NK-92 treated with Interleukin-12 subunit alpha and Interleukin-12 subunit beta, amount 100 ng/mL, for 24 hours (cell line): ENCODE measurements at regions not wholly inside any gene's neighbourhood (a gene's known extent, or its start where the extent isn't known, plus 50 kb on each side); places are given as distances from the start of the nearest gene placed in this dataset.
"Not testable (repeated sequence)": the region's sequence is repeated elsewhere in the genome, so short reads cannot be mapped to it uniquely, and the experiment has no call there.

Experiments used
- DNase-seq: peaks from one replicate; lab custom pipeline; 2025; lab: John Stamatoyannopoulos, UW

- not testable (repeated sequence) for DNase-seq
These were observed 109.7 kb upstream of the ZNG1E start for GRCh38 chr9:65566018-65566417.

- DNase-seq = not testable (repeated sequence)
These were observed 156.7 kb upstream of the ZNG1E start for GRCh38 chr9:65519018-65519417.

GRCh38 chr9:65514465-65514864, 161.3 kb upstream of the ZNG1E start:
- DNase-seq = not testable (repeated sequence)

GRCh38 chr9:65507897-65508296, 167.8 kb upstream of the ZNG1E start:
- DNase-seq = not testable (repeated sequence)

- DNase-seq = not testable (repeated sequence)
These were observed 171.0 kb upstream of the ZNG1E start for GRCh38 chr9:65504686-65505085.

GRCh38 chr9:65503696-65504095, 172.0 kb upstream of the ZNG1E start:
- not testable (repeated sequence) for DNase-seq

GRCh38 chr9:65482890-65483289, 192.8 kb upstream of the ZNG1E start:
- DNase-seq = not testable (repeated sequence)

GRCh38 chr9:65481291-65481690, 194.4 kb upstream of the ZNG1E start:
- not testable (repeated sequence) for DNase-seq

- not testable (repeated sequence) for DNase-seq
These were observed 189.9 kb upstream of the FOXD4L5 start for GRCh38 chr9:65474891-65475290.

- DNase-seq = peak; percentile 70
These were observed 188.2 kb upstream of the FOXD4L5 start for GRCh38 chr9:65473059-65473822.

- not testable (repeated sequence) for DNase-seq
These were observed 186.1 kb upstream of the FOXD4L5 start for GRCh38 chr9:65471106-65471505.

- DNase-seq = not testable (repeated sequence)
These were observed 182.1 kb upstream of the FOXD4L5 start for GRCh38 chr9:65466911-65467734.

GRCh38 chr9:65465246-65465895, 180.4 kb upstream of the FOXD4L5 start:
- not testable (repeated sequence) for DNase-seq

- not testable (repeated sequence) for DNase-seq
These were observed 177.5 kb upstream of the FOXD4L5 start for GRCh38 chr9:65462476-65462875.

GRCh38 chr9:65459756-65460320, 174.8 kb upstream of the FOXD4L5 start:
- DNase-seq = no peak

- DNase-seq = no peak
These were observed 174.0 kb upstream of the FOXD4L5 start for GRCh38 chr9:65458992-65459391.

GRCh38 chr9:65458465-65458864, 173.5 kb upstream of the FOXD4L5 start:
- DNase-seq = no peak

- not testable (repeated sequence) for DNase-seq
These were observed 172.0 kb upstream of the FOXD4L5 start for GRCh38 chr9:65456991-65457390.

- not testable (repeated sequence) for DNase-seq
These were observed 171.0 kb upstream of the FOXD4L5 start for GRCh38 chr9:65455751-65456647.

GRCh38 chr9:65455136-65455535, 170.1 kb upstream of the FOXD4L5 start:
- DNase-seq = not testable (repeated sequence)

GRCh38 chr9:65454666-65455065, 169.7 kb upstream of the FOXD4L5 start:
- DNase-seq = not testable (repeated sequence)
